PFSK-1 (cell line): ENCODE measurements at regions not wholly inside any gene's neighbourhood (a gene's known extent, or its start where the extent isn't known, plus 50 kb on each side); places are given as distances from the start of the nearest gene placed in this dataset.

Source experiments
- POLR2AphosphoS5 ChIP-seq: IDR thresholded peaks from 2 replicates; pipeline ENCODE4 v1.6.1; 2012; ENCODE audit warnings: low read depth, mild to moderate bottlenecking, control low read depth, low read length, moderate library complexity
- SIN3A ChIP-seq: IDR thresholded peaks from 2 replicates; pipeline ENCODE4 v1.6.1; 2012; ENCODE audit warnings: mild to moderate bottlenecking, low read length, moderate library complexity, borderline replicate concordance; ENCODE audit not compliant: insufficient read depth
- TAF1 ChIP-seq: IDR thresholded peaks from 2 replicates; pipeline ENCODE4 v1.6.1; 2012; ENCODE audit warnings: low read length, control low read depth, borderline replicate concordance; ENCODE audit not compliant: insufficient read depth

DNA sequence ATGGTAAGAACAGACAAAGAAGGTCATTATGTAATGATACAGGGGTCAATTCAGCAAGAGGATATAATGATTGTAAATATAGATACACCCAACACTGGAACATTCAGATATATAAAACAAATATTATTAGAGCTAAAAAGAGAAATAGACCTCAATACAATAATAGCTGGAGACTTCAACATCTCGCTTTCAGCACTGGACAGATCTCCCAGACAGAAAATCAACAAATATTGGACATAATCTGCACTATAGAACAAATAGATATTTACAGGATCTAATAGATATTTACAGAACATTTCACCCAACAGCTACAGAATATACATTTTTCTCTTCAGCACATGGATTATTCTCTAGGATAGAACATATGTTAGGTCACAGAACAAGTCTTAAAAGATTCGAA is 190.6 kb upstream of the RFX3 start:
- TF ChIP-seq POLR2AphosphoS5 (no peak), SIN3A (no peak), TAF1 (no peak)
